BLaER1 treated with 17β-estradiol and CSF1 and Interleukin-3, amounts not matched to agents 10 nM and 100 nM (cell line): ENCODE measurements at regions not wholly inside any gene's neighbourhood (a gene's known extent, or its start where the extent isn't known, plus 50 kb on each side); places are given as distances from the start of the nearest gene placed in this dataset.

Experiments used
- H3K27ac ChIP-seq, 11 experiments: shearing (Covaris generic); formaldehyde crosslinking; 2 replicates each; pipeline ENCODE4 v1.8.1; 2022
- H3K27me3 ChIP-seq, 11 experiments: shearing (Covaris generic); formaldehyde crosslinking; 2 replicates each; pipeline ENCODE4 v1.8.1; 2022
- H3K36me3 ChIP-seq, 11 experiments: shearing (Covaris generic); formaldehyde crosslinking; 2 replicates each; pipeline ENCODE4 v1.8.1; 2022
- H3K4me1 ChIP-seq, 10 experiments: shearing (Covaris generic); formaldehyde crosslinking; 2 replicates each; pipeline ENCODE4 v1.8.1; 2022
- H3K4me2 ChIP-seq, 11 experiments: shearing (Covaris generic); formaldehyde crosslinking; 2 replicates each; pipeline ENCODE4 v1.8.1; 2022
- H3K4me3 ChIP-seq, 10 experiments: shearing (Covaris generic); formaldehyde crosslinking; 2 replicates each; pipeline ENCODE4 v1.8.1; 2022
- H3K9ac ChIP-seq, 11 experiments: shearing (Covaris generic); formaldehyde crosslinking; 2 replicates each; pipeline ENCODE4 v1.8.1; 2022
- H3K9me3 ChIP-seq, 11 experiments: shearing (Covaris generic); formaldehyde crosslinking; replicated peaks in 1 of 11; 2 replicates each; pipeline ENCODE4 v1.8.1; 2022
- H4K20me1 ChIP-seq, 11 experiments: shearing (Covaris generic); formaldehyde crosslinking; 2 replicates each; pipeline ENCODE4 v1.8.1; 2022
- Cebpa-rat ChIP-seq, 11 experiments: shearing (Covaris generic); IDR thresholded peaks; 2 replicates each; pipeline ENCODE4 v1.8.1; 2022

GRCh38 chr4:145295122-145295521 is 114.7 kb upstream of the OTUD4 start:
- peaks cover 0 to 34% (median 19%) of the 10 kb centered on the region in 11 experiments; a peak in 18 of 22 replicates for H3K9me3 ChIP-seq
- H3K9ac ChIP-seq = no peak overlapping the region
- peak overlapping the region in 1 of 11 experiments; percentile 30; a peak in 1 of 22 replicates for H3K27ac ChIP-seq
- no peak overlapping the region for H3K4me2 ChIP-seq
- peaks cover 23 to 36% (median 33%) of the 10 kb centered on the region in 10 experiments for H3K4me1 ChIP-seq
- TF ChIP-seq Cebpa-rat (IDR thresholded peaks at IDR 0.05) = no peak
- H4K20me1 ChIP-seq = no peaks in the 10 kb centered on the region
- no peaks in the 10 kb centered on the region for H3K36me3 ChIP-seq
- H3K4me3 ChIP-seq = no peak overlapping the region
- no peaks in the 10 kb centered on the region for H3K27me3 ChIP-seq

- no peaks in the 10 kb centered on the region for H3K27me3 ChIP-seq
- no peaks in the 10 kb centered on the region for H3K36me3 ChIP-seq
- no peaks in the 10 kb centered on the region for H4K20me1 ChIP-seq
- H3K9me3 ChIP-seq = peaks cover 0 to 34% (median 19%) of the 10 kb centered on the region in 11 experiments; a peak in 18 of 22 replicates
- H3K4me1 ChIP-seq = peaks cover 8 to 21% (median 20%) of the 10 kb centered on the region in 10 experiments
- no peak overlapping the region for H3K27ac ChIP-seq
- no peak overlapping the region for H3K4me2 ChIP-seq
- no peak for TF ChIP-seq Cebpa-rat (IDR thresholded peaks at IDR 0.05)
- no peak overlapping the region for H3K9ac ChIP-seq
- no peak overlapping the region for H3K4me3 ChIP-seq
Measured at GRCh38 chr4:145293658-145294057, 113.3 kb upstream of the OTUD4 start.

- no peak overlapping the region for H3K4me2 ChIP-seq
- no peak overlapping the region for H3K27ac ChIP-seq
Measured at GRCh38 chr4:145290955-145291354, 110.6 kb upstream of the OTUD4 start.

GRCh38 chr4:145289403-145290076 is 109.2 kb upstream of the OTUD4 start:
- peaks cover 0 to 24% (median 15%) of the 10 kb centered on the region in 11 experiments; a peak in 18 of 22 replicates for H3K9me3 ChIP-seq
- no peak overlapping the region for H3K27ac ChIP-seq
- H4K20me1 ChIP-seq = no peaks in the 10 kb centered on the region
- H3K27me3 ChIP-seq = no peaks in the 10 kb centered on the region
- no peak overlapping the region for H3K4me2 ChIP-seq
- no peak for TF ChIP-seq Cebpa-rat (IDR thresholded peaks at IDR 0.05)
- H3K9ac ChIP-seq = no peak overlapping the region
- H3K4me1 ChIP-seq = peaks cover 0 to 30% (median 22%) of the 10 kb centered on the region in 10 experiments; a peak in 16 of 20 replicates
- no peak overlapping the region for H3K4me3 ChIP-seq
- no peaks in the 10 kb centered on the region for H3K36me3 ChIP-seq

More at GRCh38 chr4:145290955-145291354, 110.6 kb upstream of the OTUD4 start:
- Histone ChIP-seq H3K4me1 (peaks cover 0 to 16% (median 9%) of the 10 kb centered on the region in 10 experiments; a peak in 16 of 20 replicates), H3K9me3 (peaks cover 0 to 34% (median 17%) of the 10 kb centered on the region in 11 experiments; a peak in 18 of 22 replicates), H4K20me1 (no peaks in the 10 kb centered on the region), H3K9ac (no peak overlapping the region), H3K27me3 (no peaks in the 10 kb centered on the region), H3K4me3 (no peak overlapping the region), H3K36me3 (no peaks in the 10 kb centered on the region)
- TF ChIP-seq Cebpa-rat (IDR thresholded peaks at IDR 0.05) = no peak

GRCh38 chr4:145287351-145287750 is 107.0 kb upstream of the OTUD4 start:
- Histone ChIP-seq H4K20me1 (no peaks in the 10 kb centered on the region), H3K36me3 (no peaks in the 10 kb centered on the region)

GRCh38 chr4:145285928-145286327 is 105.5 kb upstream of the OTUD4 start:
- Histone ChIP-seq H4K20me1 (no peaks in the 10 kb centered on the region), H3K36me3 (no peaks in the 10 kb centered on the region), H3K4me1 (peaks cover 0 to 52% (median 33%) of the 10 kb centered on the region in 10 experiments; a peak in 16 of 20 replicates), H3K27ac (peak overlapping the region in 7 of 11 experiments; percentile 1 to 49 (median 35); a peak in 7 of 22 replicates), H3K27me3 (no peaks in the 10 kb centered on the region), H3K9me3 (peaks cover 0 to 5% (median 0%) of the 10 kb centered on the region in 11 experiments; a peak in 5 of 22 replicates), H3K4me2 (peak overlapping the region in 9 of 11 experiments; percentile 24 to 90 (median 50); a peak in 16 of 22 replicates), H3K9ac (no peak overlapping the region), H3K4me3 (no peak overlapping the region)
- no peak for TF ChIP-seq Cebpa-rat (IDR thresholded peaks at IDR 0.05)

More at GRCh38 chr4:145287351-145287750, 107.0 kb upstream of the OTUD4 start:
- H3K4me3 ChIP-seq = no peak overlapping the region
- peak in 3 of 11 experiments; percentile 11 to 51 (median 24); a peak in 2 of 22 replicates for TF ChIP-seq Cebpa-rat (IDR thresholded peaks at IDR 0.05)
- no peak overlapping the region for H3K27ac ChIP-seq
- no peak overlapping the region for H3K9ac ChIP-seq
- H3K4me1 ChIP-seq = peaks cover 0 to 46% (median 33%) of the 10 kb centered on the region in 10 experiments; a peak in 16 of 20 replicates
- H3K4me2 ChIP-seq = peak overlapping the region in 1 of 11 experiments; percentile 70; a peak in 1 of 22 replicates
- no peaks in the 10 kb centered on the region for H3K27me3 ChIP-seq
- peaks cover 0 to 19% (median 13%) of the 10 kb centered on the region in 11 experiments; a peak in 18 of 22 replicates for H3K9me3 ChIP-seq

GRCh38 chr4:145283909-145284308 is 103.5 kb upstream of the OTUD4 start:
- Histone ChIP-seq H4K20me1 (no peaks in the 10 kb centered on the region), H3K4me3 (no peak overlapping the region), H3K4me1 (peaks cover 6 to 62% (median 39%) of the 10 kb centered on the region in 10 experiments; a peak in 19 of 20 replicates), H3K27me3 (no peaks in the 10 kb centered on the region), H3K4me2 (peak overlapping the region in 8 of 11 experiments; percentile 43 to 90 (median 76); a peak in 16 of 22 replicates), H3K36me3 (no peaks in the 10 kb centered on the region), H3K9me3 (peaks cover 0 to 5% (median 0%) of the 10 kb centered on the region in 11 experiments; a peak in 1 of 22 replicates), H3K9ac (0 out of 22 replicates have a peak overlapping the region, but pooled peaks of 1 of the 11 experiments have one; percentile 2), H3K27ac (peak overlapping the region in 5 of 11 experiments; percentile 7 to 50 (median 26); a peak in 5 of 22 replicates)
- TF ChIP-seq Cebpa-rat (IDR thresholded peaks at IDR 0.05) = no peak

GRCh38 chr4:145281951-145282350 is 101.6 kb upstream of the OTUD4 start:
- Histone ChIP-seq H3K27me3 (no peaks in the 10 kb centered on the region), H3K4me3 (no peak overlapping the region), H3K36me3 (no peaks in the 10 kb centered on the region), H3K4me1 (peaks cover 8 to 60% (median 42%) of the 10 kb centered on the region in 10 experiments; a peak in 19 of 20 replicates), H4K20me1 (no peaks in the 10 kb centered on the region), H3K9ac (no peak overlapping the region), H3K4me2 (no peak overlapping the region), H3K27ac (no peak overlapping the region), H3K9me3 (no peaks in the 10 kb centered on the region)
- TF ChIP-seq Cebpa-rat (IDR thresholded peaks at IDR 0.05) = no peak

GRCh38 chr4:145281224-145281623 is 100.8 kb upstream of the OTUD4 start:
- no peak for TF ChIP-seq Cebpa-rat (IDR thresholded peaks at IDR 0.05)
- H3K9me3 ChIP-seq = no peaks in the 10 kb centered on the region
- no peak overlapping the region for H3K4me3 ChIP-seq
- no peaks in the 10 kb centered on the region for H3K27me3 ChIP-seq
- H4K20me1 ChIP-seq = no peaks in the 10 kb centered on the region
- H3K36me3 ChIP-seq = no peaks in the 10 kb centered on the region
- no peak overlapping the region for H3K27ac ChIP-seq
- H3K4me2 ChIP-seq = no peak overlapping the region
- peaks cover 8 to 52% (median 36%) of the 10 kb centered on the region in 10 experiments; a peak in 19 of 20 replicates for H3K4me1 ChIP-seq
- H3K9ac ChIP-seq = no peak overlapping the region
